Gastroesophageal sphincter (tissue), 3 donors: ENCODE measurements at regions not wholly inside any gene's neighbourhood (a gene's known extent, or its start where the extent isn't known, plus 50 kb on each side); places are given as distances from the start of the nearest gene placed in this dataset.

ENCODE experiments used
- EP300 ChIP-seq: sonication (generic); formaldehyde crosslinking; IDR thresholded peaks from one replicate; pipeline ENCODE4 v1.6.1; 2017; ENCODE audit warnings: antibody characterized with exemption, mild to moderate bottlenecking
- TF ChIP-seq, protein P1 (sequence below), 4 experiments: fragments of 200-600 bp in 2 of 4; fragments of 450-650 bp in 2 of 4; sonication (generic) in 1 of 4; IDR thresholded peaks; one replicate each; pipeline ENCODE4 v1.5.1; 2017 to 2019; ENCODE audit warnings: antibody characterized with exemption in 4 of 4, mild to moderate bottlenecking in 2 of 4, moderate library complexity in 2 of 4

DNA sequence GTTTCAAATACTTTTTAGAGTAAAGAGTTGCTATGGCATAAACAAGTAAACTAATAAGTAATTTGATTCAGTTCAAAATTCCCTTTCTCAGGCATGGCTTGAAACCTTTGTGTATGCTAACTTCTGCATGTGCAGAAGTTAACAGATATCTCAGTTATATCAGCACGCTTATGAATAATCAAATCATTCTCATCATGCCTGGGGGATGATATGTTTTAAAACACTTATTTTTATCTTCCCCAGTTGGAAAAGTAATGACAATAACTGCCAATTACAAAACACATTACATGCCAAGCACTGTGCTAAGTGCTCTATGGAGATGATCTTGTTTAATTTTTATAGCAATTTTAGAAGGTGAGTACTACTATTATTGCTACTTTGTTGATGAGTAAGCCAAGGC lies 146.4 kb downstream of the YIPF5 start:
- TF ChIP-seq, protein P1, sequence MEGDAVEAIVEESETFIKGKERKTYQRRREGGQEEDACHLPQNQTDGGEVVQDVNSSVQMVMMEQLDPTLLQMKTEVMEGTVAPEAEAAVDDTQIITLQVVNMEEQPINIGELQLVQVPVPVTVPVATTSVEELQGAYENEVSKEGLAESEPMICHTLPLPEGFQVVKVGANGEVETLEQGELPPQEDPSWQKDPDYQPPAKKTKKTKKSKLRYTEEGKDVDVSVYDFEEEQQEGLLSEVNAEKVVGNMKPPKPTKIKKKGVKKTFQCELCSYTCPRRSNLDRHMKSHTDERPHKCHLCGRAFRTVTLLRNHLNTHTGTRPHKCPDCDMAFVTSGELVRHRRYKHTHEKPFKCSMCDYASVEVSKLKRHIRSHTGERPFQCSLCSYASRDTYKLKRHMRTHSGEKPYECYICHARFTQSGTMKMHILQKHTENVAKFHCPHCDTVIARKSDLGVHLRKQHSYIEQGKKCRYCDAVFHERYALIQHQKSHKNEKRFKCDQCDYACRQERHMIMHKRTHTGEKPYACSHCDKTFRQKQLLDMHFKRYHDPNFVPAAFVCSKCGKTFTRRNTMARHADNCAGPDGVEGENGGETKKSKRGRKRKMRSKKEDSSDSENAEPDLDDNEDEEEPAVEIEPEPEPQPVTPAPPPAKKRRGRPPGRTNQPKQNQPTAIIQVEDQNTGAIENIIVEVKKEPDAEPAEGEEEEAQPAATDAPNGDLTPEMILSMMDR (IDR thresholded peaks at IDR 0.05), result no peak
- no peak for TF ChIP-seq EP300
